AG20443 (cell line): ENCODE measurements at regions not wholly inside any gene's neighbourhood (a gene's known extent, or its start where the extent isn't known, plus 50 kb on each side); places are given as distances from the start of the nearest gene placed in this dataset.

ENCODE experiments used
- DNase-seq: peaks from one replicate; pipeline ENCODE4 v3.0.0; 2012; ENCODE audit warnings: low spot score, mixed read lengths

DNA sequence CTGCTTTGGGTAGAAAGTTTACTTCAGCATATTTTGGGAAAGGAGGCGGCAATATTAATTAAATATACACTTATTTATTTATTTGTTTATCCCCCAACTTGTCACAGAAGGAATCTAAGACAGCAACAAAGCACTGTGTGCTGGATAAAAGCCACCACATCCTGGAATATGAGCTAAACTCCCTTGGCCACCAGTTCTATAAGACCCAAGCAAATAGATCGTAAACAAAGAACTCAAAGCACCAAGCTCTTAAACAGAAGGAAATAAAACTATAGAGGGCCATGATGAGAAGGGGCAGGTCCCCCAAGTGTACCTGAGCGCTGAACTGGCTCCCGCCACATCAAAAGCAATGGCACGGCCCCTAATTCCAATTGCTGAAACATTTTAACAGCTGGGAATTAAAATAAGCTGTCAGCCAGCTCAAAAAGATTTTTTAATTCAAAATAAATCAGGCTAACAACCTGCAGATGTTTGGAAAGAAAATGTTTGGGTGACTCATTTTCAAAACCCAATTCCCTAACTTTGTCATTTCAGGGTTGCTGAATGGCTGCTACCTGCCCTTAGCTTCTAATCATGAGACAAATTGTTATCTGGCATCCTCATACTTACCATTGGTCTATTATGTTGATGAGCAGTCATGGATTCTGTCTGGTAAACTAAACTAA lies 127.1 kb downstream of the SLC30A10 start:
- DNase-seq = no peak

DNA sequence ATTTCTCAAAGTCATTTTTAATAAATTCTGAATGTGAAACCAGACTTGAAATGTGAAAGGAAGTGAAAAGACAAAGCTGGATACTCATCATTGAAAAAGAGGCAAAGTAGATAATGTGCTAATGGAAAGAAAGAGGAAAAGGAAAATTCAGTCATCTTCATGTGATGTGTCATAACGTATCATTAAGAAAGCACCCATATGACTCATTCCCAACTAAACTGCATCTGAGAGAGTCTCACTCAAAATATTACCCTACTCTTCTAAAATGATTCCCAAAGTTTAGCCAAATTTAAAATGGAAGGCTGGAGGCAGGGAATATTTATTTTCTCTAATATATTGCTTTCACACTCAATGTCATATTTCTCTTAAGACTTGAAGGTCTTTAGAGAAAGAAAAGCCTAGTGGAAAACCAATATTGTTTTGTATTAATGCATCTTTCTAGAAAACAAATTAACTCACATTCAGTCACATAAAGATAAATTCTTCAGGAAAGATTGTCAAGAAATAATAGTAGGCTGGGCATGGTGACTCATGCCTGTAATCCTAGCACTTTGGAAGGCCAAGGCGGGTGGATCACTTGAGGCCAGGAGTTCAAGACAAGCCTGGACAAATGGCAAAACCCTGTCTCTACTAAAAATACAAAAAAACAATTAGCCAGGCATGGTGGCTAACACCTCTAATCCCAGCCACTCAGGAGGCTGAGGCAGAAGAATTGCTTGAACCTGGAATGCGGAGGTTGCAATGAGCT lies 129.9 kb downstream of the SLC30A10 start:
- peak; percentile 17 for DNase-seq

DNA sequence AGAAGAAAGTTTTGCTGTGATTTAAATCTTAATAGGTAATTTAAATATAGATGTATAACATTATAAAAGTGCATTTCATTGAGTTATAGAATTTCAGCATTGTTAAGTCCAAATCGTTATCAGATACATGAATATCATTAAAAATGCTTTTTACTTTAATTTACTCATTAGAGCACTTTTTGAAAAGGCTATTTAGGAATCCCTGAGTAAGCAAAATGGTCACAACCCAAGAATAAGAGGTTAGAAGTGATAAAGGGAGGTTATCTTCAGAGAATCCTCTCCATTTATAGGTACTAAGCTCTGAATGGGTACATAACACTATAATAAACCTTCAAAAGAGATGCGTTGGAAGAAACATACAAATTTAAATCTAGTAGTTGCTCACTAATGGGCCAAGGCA lies 130.7 kb downstream of the SLC30A10 start:
- no peak for DNase-seq

DNA sequence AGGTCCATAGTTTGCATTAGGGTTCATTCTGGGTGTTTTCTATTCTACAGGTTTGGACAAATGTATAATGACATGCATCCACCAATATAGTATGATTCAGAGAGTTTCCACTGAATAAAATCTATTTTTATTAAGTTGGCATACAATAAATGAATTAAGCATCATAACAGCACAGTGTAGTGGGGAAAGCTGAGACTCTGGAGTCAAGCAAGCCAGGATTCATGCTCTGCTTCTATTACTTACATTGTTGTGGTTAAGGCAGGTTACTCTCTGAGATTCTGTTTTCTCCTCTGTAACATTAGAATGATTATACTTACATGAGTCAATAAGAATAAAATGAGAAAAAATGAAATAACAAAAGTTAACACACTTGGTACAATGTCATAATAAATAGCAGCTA lies 131.3 kb downstream of the SLC30A10 start:
- DNase-seq = no peak

DNA sequence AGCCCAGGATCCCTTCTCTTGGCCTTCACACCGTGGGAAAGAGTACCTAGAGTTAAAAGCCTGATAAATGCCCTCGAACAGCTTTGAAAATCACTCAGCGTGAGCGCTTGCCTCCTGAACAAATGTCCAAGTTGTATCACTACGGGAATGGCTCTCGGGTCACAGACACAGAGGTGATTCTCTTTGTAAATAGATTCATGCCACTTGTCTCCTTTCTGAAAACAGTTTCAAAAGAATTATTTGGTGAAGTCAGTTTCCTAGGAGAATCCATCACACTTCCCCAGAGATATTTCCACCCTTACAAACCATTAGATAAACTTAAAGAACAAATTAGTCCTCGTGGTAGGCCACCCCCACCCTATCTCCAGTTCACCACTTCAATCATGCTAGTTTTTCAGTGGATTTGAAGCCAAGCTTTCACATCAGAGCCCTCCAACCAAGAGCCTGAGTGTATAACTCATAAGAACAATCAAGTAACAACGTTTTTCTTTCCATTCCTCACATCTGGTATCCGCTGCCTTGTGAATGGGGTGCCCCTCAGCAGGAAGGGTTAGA lies 132.9 kb downstream of the SLC30A10 start:
- DNase-seq = no peak

DNA sequence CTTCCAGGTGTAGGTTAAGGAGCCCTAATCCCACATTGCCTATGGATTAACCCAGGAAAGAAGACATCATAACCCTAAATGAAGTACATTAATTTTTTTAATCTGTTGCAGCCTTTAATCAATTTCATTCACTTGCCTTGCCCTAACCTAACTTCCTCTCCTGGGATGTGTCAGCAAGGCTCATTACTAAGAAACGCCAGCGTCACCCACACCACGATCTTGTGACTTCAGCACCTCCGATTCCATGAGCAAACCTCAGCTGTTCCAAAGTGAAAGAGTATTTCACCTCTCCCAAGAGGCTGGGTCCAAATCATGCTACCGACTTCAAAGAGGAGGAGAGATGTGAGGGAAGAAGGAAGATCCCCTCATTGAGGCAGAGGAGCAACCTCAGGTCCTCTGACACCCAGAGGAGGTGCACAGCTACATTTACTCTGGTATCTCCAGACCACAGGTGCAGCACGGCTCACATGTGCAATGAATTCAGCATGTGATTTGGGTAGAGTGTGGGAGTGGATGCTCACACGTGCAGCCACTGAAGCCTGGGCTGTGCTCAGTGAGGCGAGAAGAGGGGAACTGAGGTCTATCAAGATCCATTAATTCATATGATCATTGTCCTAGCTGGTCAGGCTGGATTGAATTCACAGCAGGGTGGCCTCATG lies 134.1 kb downstream of the SLC30A10 start:
- no peak for DNase-seq

DNA sequence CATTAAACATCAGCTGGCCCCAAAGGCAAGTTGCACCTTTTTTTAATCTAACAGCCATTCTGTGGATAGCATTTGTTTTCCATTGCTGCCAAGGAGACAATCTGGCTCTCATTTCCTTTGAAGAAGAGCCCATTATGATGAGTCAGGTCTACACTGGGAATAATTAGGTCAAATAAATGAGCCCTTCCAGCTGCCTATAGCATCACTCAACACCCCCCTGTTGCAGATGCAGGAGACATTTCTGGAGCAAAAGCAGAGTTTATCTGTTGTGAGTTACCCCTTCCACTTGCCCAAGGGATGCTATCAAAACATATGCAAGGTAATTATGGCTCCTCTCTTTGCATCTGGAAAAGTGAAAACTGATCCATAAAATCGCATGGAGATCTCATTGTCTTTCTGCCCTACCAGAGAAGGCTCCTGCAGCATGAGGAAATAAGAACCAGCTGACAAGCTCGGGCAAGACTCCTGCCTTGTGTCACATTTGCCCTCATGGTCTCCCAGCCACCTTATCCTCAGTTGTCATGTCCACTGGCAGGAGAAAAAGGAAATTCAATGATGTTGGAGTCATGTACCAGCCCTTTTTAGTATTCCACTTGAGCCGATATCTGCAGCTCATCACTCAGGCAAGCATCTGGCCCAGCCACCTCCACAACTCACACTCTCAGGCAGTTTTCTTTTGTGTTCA lies 135.9 kb downstream of the SLC30A10 start:
- DNase-seq = peak; percentile 55

DNA sequence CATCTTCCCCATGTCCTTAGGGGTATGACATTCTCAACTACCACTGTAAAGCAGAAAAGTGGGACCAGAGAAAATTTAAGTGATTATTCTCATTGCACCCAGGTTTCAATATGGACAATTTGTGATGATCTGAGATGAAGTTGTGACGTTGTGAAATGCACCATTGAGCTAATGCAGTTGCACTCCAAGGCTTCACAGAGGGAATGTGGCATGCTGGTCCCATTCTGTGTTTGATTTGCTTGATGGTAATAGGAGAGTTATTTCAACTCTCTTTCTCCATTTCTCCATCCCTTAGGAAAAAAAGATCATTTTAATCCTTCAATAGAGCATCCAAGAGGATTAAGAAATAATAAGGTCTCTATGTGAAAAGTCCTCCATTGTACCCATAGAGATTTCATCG lies 136.6 kb downstream of the SLC30A10 start:
- DNase-seq = no peak

DNA sequence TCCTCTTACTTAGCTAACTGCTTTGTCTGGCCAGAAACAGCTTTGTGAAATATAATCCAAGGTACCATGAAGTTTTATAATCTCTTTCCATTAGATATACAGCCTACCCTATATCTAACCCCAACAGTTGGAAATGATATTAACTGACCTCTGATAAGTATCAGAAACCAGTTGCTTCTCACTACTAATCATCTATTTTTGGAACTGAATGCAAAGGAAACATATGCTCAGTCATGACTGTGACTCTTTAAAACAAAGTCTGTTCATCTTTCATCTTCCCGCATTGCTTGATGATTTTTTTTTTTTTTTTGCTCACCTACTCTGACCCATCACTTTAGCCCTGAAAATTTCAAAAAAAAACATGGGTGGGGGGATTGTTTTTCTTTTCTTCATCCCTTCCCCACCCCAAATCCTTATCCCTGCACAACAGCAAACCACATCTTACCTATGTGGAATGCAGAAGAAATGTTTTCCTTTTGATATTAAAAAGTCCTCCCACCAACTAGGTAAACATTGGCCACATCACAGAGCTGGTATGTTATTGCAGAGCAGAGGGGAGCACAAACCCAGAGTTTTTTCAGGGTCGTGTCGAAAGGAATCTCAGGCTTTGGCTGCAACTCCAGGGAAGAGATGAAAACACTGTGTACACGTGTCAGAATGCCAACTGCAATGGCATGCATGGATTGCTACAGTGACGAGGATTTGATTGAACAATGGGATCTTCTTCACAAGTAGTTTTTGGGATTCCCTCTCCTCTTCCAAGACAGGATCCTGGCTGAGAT lies 137.3 kb downstream of the SLC30A10 start:
- no peak for DNase-seq

DNA sequence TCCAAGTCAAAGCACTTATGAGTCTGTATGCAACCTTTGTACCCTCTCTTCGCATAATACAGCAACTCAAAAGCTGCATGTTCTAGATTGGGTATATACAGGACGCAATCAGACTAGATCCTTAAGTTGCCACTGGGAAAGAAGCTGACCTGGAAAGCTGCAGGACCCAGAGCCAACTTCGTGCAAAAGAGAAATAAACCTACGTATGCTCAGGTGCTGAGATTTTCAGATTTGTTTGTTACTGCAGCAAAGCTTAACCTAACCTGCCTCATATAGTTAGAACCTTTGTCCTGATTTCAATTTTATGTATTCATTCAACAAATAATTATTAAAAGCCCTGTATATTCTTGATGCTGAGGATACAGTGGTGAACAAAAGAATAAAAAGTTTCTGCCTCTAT lies 139.7 kb downstream of the SLC30A10 start:
- no peak for DNase-seq

DNA sequence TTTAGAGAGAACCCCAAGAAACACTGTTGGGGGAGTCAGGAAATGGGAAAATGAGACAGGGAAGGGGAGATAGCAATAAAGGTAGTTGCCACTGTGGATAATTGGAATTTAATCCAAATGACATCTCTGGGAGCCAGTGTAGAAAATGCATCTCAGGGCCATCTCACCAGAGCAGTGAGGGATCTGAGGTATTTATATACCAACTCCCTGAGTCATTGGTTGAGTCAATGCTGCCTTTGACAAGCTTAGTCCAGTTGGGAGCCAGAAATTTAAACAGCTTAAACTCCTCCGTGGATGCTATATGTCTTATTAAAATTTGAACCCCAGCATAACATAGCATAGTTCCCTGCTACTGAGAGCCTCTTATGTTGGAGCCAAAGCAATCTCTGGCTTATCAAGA lies 140.3 kb downstream of the SLC30A10 start:
- DNase-seq = no peak

DNA sequence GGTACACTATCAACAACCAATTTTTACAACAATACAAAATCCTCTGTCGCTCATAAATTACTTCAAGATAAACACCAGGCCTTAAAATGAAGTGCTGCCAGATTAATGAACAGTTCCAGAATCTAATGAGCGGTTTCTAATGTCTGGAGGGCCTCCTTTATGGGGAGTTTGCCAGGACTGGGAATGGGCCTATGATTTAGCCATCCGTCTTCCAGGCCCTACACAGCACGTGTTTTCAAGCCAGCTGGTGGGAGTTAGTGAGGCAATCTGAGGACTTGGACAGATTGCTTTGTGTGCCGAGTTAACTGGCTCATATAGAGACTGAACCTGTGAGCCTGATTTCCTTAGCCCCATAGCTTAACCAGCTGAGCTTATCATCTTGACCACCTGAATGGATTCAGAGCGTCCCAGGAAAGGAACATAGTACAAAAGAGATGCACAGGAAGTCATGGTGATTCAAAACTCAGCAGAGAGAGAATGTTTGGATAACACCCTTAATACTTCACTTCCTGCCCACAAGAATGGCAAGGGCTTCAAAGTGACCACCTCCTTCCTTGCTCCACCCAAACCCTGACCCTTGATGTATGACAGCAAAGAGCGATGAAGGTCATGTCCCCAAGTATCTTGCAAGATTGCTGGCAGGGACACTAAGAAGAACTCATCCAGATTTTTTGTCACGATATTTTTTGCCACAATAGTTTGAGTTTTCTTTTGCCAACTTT lies 143.5 kb downstream of the SLC30A10 start:
- DNase-seq = no peak

DNA sequence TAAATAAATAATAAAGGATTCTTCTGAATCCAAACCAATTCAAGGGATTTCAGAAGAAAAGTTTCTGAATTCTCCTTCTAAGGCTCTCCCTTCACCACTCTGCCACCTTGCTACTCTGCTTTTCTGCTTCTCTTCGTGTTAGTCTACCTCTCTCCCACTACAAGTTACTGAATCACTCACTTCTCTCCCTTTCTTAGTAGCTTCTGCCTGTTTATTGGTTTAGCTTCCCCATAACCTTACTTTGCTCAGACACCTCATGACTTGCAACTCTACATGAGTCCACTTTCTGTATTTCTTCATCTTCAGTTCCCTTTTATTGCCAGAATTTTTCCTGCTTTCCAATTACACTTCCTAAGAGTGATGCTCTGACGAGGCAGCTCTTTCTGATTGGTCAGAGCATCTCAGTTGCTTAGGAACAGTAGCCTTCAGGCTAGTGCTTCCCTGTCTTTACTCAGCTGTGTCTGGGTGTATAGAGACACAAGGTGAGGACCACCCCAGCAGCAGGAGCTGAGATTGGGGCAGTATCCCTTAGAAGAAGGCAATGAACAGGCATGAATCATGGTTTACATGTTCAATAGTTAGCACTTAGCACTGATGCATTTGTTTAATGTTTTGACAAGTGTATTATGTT lies 144.6 kb downstream of the SLC30A10 start:
- no peak for DNase-seq

DNA sequence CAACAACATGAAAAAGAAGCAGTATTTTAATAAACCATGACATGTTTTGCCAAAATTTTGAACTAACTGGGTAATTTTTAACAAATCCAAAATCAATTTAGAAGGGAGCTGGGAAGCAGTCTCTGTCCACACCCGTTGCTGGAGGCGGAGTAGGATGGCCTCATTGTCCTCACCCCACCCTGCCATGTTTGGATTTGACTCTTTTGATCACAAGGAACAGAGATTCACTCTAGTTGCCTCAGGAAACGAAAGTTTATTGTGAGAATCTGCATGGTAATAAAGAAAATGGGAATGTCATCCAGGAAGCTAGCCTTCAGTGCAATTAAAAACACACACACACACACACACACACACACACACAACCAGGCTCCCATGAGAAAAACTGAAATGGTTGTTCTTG lies 145.4 kb downstream of the SLC30A10 start:
- DNase-seq = no peak

DNA sequence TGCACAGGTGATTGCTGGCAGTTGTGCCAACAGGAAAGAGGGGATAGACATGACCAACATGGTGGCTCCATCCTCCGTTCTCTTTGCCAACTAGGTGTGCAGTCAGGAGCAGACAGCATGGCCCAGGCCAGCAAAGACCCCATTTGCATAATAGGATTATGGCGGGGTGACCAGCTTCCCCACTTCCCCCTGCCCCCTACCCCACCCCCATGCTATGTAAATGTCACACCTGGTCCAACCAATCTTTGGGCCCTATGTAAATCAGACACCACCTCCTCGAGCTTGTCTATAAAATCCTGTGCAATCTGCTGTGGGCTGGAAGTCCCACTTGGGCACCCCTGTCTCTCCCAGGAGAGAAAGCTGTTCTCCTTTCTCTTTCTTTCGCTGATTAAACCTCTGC lies 146.0 kb downstream of the SLC30A10 start:
- no peak for DNase-seq

DNA sequence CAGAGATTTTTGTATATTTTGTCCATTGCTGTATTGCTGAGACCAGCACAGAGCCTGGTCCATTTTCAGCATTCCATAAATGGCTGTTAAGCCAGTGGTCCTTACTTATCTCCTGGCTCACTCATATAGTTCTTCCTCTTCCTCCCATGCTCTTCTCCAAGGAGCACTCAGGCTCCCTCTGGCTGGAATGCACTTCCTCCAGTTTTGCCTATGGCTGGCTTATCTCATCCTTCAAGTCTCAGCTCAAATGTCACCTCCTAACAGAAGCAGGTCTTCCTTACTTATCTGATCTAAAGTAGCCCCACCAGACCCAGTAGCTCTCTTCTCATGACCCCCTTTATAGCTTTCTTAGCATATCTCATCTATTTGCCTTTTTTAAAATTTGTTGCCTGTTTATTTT lies 146.9 kb downstream of the SLC30A10 start:
- DNase-seq = no peak

DNA sequence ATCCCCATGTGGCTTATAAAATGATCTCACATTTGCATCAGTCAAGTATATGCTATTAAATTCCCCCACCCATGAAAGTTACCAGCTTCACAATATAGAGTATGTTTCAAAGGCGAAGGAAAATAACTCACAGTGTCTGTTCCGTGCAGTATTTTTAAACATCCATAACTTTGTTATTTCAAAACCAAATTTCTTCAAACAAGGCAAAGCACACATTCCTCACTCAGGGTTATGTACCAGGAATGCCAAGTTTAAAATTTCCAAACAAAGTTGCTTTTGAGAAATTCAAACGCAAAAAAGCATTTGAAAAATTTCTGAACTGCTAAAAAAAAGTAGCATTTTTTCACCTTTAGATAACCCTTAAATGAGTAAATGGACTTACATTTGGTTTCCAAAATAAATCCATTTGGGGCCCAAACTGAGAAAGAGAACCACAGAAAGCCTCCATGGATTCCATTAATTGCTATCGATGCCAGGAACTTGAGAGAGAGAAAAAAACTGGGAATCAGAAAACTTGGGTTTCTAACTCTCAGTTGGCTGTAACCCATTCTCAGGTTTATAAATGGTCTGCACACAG lies 149.5 kb downstream of the SLC30A10 start:
- no peak for DNase-seq

DNA sequence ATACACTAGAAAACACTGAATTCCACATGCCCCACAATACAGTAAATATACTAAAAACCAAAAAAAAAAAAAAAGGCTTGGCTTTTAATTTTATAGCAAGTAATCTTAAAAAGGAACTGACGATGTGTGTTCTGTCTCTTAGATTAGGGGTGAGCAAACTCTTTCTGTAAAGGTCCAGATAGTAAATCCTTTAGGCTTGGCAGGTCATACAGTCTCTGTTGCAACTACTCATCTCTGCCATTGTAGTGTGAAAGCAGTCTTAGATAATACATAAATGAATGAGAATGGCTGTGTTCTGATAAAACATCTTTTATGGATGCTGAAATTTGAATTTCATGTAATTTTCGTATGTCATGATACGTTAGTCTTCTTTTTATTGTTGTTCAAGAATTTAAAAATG lies 150.2 kb downstream of the SLC30A10 start:
- no peak for DNase-seq

DNA sequence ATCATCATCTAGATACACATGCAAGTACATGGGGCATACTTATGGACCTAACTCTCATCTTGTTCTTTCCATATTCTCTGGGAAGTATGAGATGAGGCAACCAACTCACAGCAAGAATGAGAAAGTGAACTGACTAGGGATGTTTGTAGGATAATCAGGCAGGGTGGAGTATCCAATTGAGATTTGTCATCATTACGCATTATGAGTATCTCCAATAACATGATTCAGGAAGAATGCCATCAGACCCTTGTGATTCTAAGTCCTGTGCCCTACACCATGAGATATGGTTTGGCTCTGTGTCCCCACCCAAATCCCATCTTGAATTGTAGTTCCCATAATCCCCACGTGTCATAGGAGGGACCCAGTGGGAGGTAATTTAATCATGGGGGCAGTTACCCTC lies 154.0 kb downstream of the SLC30A10 start:
- DNase-seq = no peak

DNA sequence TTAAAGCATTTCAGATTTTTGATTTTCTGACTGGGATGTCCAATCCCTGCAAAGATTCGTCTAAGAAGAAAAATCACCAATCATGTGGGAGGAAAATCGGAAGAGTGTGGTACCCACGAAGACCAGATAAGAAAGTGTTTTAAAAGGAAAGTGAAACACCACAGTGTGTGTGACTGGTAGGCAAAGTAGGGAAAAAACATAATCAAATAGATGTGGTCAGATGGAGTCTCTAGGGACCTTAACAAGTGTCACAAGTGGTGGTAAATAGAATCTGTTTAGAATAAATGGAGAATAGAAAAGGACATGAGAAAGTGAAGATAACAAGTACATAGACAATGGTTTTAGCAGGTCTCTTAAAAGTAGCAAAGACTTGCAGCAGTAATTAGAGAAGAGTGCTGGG lies 154.6 kb downstream of the SLC30A10 start:
- DNase-seq = no peak
